ENCODE measurements at regions not wholly inside any gene's neighbourhood (a gene's known extent, or its start where the extent isn't known, plus 50 kb on each side); places are given as distances from the start of the nearest gene placed in this dataset.

DNA sequence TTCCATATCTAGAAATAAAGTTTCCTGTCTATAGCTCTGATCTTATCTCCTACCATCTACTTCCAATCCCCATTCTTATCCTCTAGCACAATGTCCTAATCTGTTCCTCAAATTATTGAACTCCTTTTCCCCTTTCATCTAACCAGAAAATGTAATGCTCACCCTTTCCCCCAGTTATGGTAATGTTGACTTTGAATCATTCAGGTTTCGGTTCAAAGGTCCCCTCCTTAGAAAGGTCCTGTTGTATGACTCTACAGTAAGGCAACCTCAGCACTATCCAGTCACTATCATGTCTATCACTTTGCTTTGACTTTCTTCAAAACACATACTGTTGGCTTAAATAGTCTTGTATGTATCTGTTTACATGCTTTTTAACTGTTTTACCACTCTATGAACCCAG lies 264.2 kb upstream of the PCDH15 start:
- Histone ChIP-seq H3K4me2 (ENCODE audit: low read length) (no peak overlapping the region), H3K4me1 (ENCODE audit: control insufficient read depth, low read length) (no peaks in the 10 kb centered on the region), H3K27me3 (ENCODE audit: control insufficient read depth, low read length) (no peaks in the 10 kb centered on the region), H3K9me2 (replicated peaks; ENCODE audit: control insufficient read depth, low read length) (no peaks in the 10 kb centered on the region), H3F3A (ENCODE audit: control insufficient read depth, insufficient read depth) (no peaks in the 10 kb centered on the region), H4K20me1 (ENCODE audit: control insufficient read depth, insufficient read depth, low read depth, low read length) (no peaks in the 10 kb centered on the region), H3K4me3 (ENCODE audit: low read length) (no peak overlapping the region), H3K36me3 (ENCODE audit: control insufficient read depth, low read length) (no peaks in the 10 kb centered on the region), H3K27ac (ENCODE audit: low read depth, low read length) (no peak overlapping the region), H3K9me3 (ENCODE audit: control insufficient read depth, insufficient read depth, low read length) (no peaks in the 10 kb centered on the region), H3K79me2 (ENCODE audit: control insufficient read depth, low read length) (no peaks in the 10 kb centered on the region)
- TF ChIP-seq, protein P1, sequence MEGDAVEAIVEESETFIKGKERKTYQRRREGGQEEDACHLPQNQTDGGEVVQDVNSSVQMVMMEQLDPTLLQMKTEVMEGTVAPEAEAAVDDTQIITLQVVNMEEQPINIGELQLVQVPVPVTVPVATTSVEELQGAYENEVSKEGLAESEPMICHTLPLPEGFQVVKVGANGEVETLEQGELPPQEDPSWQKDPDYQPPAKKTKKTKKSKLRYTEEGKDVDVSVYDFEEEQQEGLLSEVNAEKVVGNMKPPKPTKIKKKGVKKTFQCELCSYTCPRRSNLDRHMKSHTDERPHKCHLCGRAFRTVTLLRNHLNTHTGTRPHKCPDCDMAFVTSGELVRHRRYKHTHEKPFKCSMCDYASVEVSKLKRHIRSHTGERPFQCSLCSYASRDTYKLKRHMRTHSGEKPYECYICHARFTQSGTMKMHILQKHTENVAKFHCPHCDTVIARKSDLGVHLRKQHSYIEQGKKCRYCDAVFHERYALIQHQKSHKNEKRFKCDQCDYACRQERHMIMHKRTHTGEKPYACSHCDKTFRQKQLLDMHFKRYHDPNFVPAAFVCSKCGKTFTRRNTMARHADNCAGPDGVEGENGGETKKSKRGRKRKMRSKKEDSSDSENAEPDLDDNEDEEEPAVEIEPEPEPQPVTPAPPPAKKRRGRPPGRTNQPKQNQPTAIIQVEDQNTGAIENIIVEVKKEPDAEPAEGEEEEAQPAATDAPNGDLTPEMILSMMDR (IDR thresholded peaks at IDR 0.05; ENCODE audit: low read depth, low read length, poor library complexity, severe bottlenecking) = no peak
- no peak for TF ChIP-seq EZH2phosphoT487 (IDR thresholded peaks at IDR 0.05; ENCODE audit: borderline replicate concordance, low read length)

DNA sequence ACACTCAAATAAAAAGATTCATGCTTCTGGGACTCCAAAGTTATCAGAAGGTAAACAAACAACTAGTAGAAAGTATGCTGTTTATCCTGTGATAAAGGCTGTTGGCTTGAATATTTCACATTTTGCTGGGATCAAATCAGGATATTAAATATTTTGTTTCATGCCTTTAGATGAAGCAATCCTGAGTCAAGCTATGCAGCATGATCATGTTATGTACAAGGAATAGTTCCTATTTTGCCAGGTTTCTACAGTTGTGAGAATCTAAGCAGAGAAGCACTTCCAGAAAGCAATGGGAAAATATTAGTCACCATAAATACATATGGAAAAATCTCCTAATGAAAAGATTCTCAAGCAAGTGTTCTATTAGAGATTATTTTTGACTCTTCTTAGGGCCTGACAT lies 262.8 kb upstream of the PCDH15 start:
- no peak for TF ChIP-seq EZH2phosphoT487 (IDR thresholded peaks at IDR 0.05; ENCODE audit: borderline replicate concordance, low read length)
- TF ChIP-seq, protein P1 (IDR thresholded peaks at IDR 0.05; ENCODE audit: low read depth, low read length, poor library complexity, severe bottlenecking) = no peak
- H3K4me2 ChIP-seq (ENCODE audit: low read length) = no peak overlapping the region
- H3K9me2 ChIP-seq (replicated peaks; ENCODE audit: control insufficient read depth, low read length) = no peaks in the 10 kb centered on the region
- no peaks in the 10 kb centered on the region for H3K79me2 ChIP-seq (ENCODE audit: control insufficient read depth, low read length)
- no peaks in the 10 kb centered on the region for H3K9me3 ChIP-seq (ENCODE audit: control insufficient read depth, insufficient read depth, low read length)
- no peak overlapping the region for H3K4me3 ChIP-seq (ENCODE audit: low read length)
- no peaks in the 10 kb centered on the region for H3K4me1 ChIP-seq (ENCODE audit: control insufficient read depth, low read length)
- H3K36me3 ChIP-seq (ENCODE audit: control insufficient read depth, low read length) = no peaks in the 10 kb centered on the region
- no peak overlapping the region for H3K27ac ChIP-seq (ENCODE audit: low read depth, low read length)
- no peaks in the 10 kb centered on the region for H3K27me3 ChIP-seq (ENCODE audit: control insufficient read depth, low read length)
- H3F3A ChIP-seq (ENCODE audit: control insufficient read depth, insufficient read depth) = no peaks in the 10 kb centered on the region
- H4K20me1 ChIP-seq (ENCODE audit: control insufficient read depth, insufficient read depth, low read depth, low read length) = no peaks in the 10 kb centered on the region

DNA sequence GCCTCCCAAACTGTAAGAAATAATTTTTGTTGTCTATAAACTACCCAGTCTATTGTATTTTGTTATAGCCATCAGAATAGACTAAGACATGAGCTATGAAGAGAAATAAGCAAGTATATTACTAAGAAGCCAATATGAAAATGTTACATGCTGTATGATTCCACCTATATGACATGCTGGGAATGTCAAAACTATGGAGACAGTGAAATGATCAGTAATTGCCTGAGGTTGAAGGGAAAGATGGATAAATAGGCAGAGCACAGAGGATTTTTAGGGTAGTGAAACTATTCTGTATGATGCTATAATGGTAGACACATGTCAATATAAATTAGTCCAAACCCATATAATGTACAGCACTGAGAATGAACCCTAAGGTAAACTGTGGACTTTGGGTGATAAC lies 261.3 kb upstream of the PCDH15 start:
- Histone ChIP-seq H3K79me2 (ENCODE audit: control insufficient read depth, low read length) (no peaks in the 10 kb centered on the region), H3K9me3 (ENCODE audit: control insufficient read depth, insufficient read depth, low read length) (no peaks in the 10 kb centered on the region), H3K27me3 (ENCODE audit: control insufficient read depth, low read length) (no peaks in the 10 kb centered on the region), H3K4me2 (ENCODE audit: low read length) (no peak overlapping the region), H3K36me3 (ENCODE audit: control insufficient read depth, low read length) (no peaks in the 10 kb centered on the region), H3K27ac (ENCODE audit: low read depth, low read length) (no peak overlapping the region), H3F3A (ENCODE audit: control insufficient read depth, insufficient read depth) (no peaks in the 10 kb centered on the region), H3K4me3 (ENCODE audit: low read length) (no peak overlapping the region), H3K4me1 (ENCODE audit: control insufficient read depth, low read length) (no peaks in the 10 kb centered on the region), H3K9me2 (replicated peaks; ENCODE audit: control insufficient read depth, low read length) (no peaks in the 10 kb centered on the region), H4K20me1 (ENCODE audit: control insufficient read depth, insufficient read depth, low read depth, low read length) (no peaks in the 10 kb centered on the region)
- TF ChIP-seq EZH2phosphoT487 (IDR thresholded peaks at IDR 0.05; ENCODE audit: borderline replicate concordance, low read length) = no peak
- TF ChIP-seq, protein P1 (IDR thresholded peaks at IDR 0.05; ENCODE audit: low read depth, low read length, poor library complexity, severe bottlenecking) = no peak

DNA sequence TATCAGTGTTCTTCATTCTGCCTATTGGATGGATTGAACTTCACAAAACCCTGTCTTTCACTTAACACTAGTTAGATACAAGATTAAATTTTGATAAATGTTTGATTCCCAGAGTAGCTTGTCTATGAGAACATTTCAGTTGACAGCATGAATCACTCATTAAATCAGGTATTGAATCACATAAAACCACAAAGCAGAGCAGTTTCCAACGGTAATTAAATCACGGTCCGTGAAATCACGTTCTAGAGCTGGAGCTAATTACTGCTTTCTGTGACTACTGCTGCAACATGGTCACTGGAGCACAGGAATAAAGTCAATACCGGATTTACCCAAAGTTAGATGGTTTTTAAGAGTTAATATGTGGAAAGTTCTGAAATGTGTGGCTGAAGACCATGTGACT lies 257.8 kb upstream of the PCDH15 start:
- Histone ChIP-seq H3K27ac (ENCODE audit: low read depth, low read length) (no peak overlapping the region), H3F3A (ENCODE audit: control insufficient read depth, insufficient read depth) (no peaks in the 10 kb centered on the region), H3K36me3 (ENCODE audit: control insufficient read depth, low read length) (no peaks in the 10 kb centered on the region), H3K9me3 (ENCODE audit: control insufficient read depth, insufficient read depth, low read length) (no peaks in the 10 kb centered on the region), H3K79me2 (ENCODE audit: control insufficient read depth, low read length) (no peaks in the 10 kb centered on the region), H3K9me2 (replicated peaks; ENCODE audit: control insufficient read depth, low read length) (no peaks in the 10 kb centered on the region), H3K4me3 (ENCODE audit: low read length) (no peak overlapping the region), H3K4me2 (ENCODE audit: low read length) (no peak overlapping the region), H3K27me3 (ENCODE audit: control insufficient read depth, low read length) (no peaks in the 10 kb centered on the region), H4K20me1 (ENCODE audit: control insufficient read depth, insufficient read depth, low read depth, low read length) (no peaks in the 10 kb centered on the region), H3K4me1 (ENCODE audit: control insufficient read depth, low read length) (no peaks in the 10 kb centered on the region)
- TF ChIP-seq, protein P1 (IDR thresholded peaks at IDR 0.05; ENCODE audit: low read depth, low read length, poor library complexity, severe bottlenecking) = no peak
- no peak for TF ChIP-seq EZH2phosphoT487 (IDR thresholded peaks at IDR 0.05; ENCODE audit: borderline replicate concordance, low read length)

Data from DOHH2 (cell line).